IMR-90 (cell line): ENCODE measurements at regions not wholly inside any gene's neighbourhood (a gene's known extent, or its start where the extent isn't known, plus 50 kb on each side); places are given as distances from the start of the nearest gene placed in this dataset.

Experiments
- ATAC-seq: fragments of 200-7000 bp; cut with Tn5 transposase; 2 replicates; pipeline ENCODE4 v1.9.1; 2020; ENCODE audit warnings: low read depth, mild to moderate bottlenecking, moderate library complexity
- BruUV-seq: library from RNA; stranded (reverse); fragments of 400-500 nt; replicated peaks from 2 replicates; lab custom pipeline; 2021; lab: Mats Ljungman, UMichigan
- CTCF ChIA-PET: fragments of 300-600 bp; formaldehyde crosslinking; extraction: SDS; loops from one replicate; lab custom pipeline; 2021; ENCODE audit warnings: antibody characterized with exemption; lab: Yijun Ruan, JAX
- POLR2A ChIA-PET: fragments of 300-600 bp; sonication (Branson Sonifier 250); formaldehyde crosslinking; loops from one replicate; lab custom pipeline; 2022; ENCODE audit warnings: antibody characterized with exemption; ENCODE audit not compliant: unreplicated experiment; lab: Charles Lee
- DNase-seq: peaks from one replicate; pipeline ENCODE4 v3.0.0; 2013
- H2AFZ ChIP-seq: replicated peaks from 2 replicates; pipeline ENCODE3; 2013; ENCODE audit warnings: low read length, mild to moderate bottlenecking; ENCODE audit not compliant: poor library complexity
- H2AK5ac ChIP-seq: 2 replicates; pipeline ENCODE4 v1.6.1; 2013; ENCODE audit warnings: low read depth, low read length, inconsistent platforms
- H2AK9ac ChIP-seq: replicated peaks from 2 replicates; pipeline ENCODE3; 2013; ENCODE audit warnings: mild to moderate bottlenecking, low read depth, low read length, moderate library complexity; ENCODE audit not compliant: poor library complexity
- H2BK120ac ChIP-seq: 2 replicates; pipeline ENCODE4 v1.6.1; 2013; ENCODE audit warnings: low read depth, low read length, inconsistent platforms
- H2BK15ac ChIP-seq: 3 replicates; pipeline ENCODE4 v1.6.1; 2013; ENCODE audit warnings: low read depth, low read length, inconsistent platforms
- H2BK20ac ChIP-seq: 2 replicates; pipeline ENCODE4 v1.6.1; 2013; ENCODE audit warnings: low read depth, mild to moderate bottlenecking, inconsistent platforms, low read length, moderate library complexity
- H2BK5ac ChIP-seq: 2 replicates; pipeline ENCODE4 v1.6.1; 2013; ENCODE audit warnings: mild to moderate bottlenecking, low read depth, low read length, inconsistent platforms; ENCODE audit not compliant: poor library complexity, severe bottlenecking
- H3K14ac ChIP-seq: replicated peaks from 2 replicates; pipeline ENCODE4 v1.6.1; 2013; ENCODE audit warnings: low read depth, low read length, inconsistent platforms
- H3K18ac ChIP-seq: 2 replicates; pipeline ENCODE4 v1.6.1; 2013; ENCODE audit warnings: low read depth, low read length, control low read depth
- H3K23ac ChIP-seq: 2 replicates; pipeline ENCODE4 v1.6.1; 2013; ENCODE audit warnings: low read depth, low read length, inconsistent platforms
- H3K27ac ChIP-seq: 2 replicates; pipeline ENCODE4 v1.5.1; 2013; ENCODE audit warnings: mild to moderate bottlenecking, control low read depth, low read length; ENCODE audit not compliant: insufficient read depth
- H3K27me3 ChIP-seq: 2 replicates; pipeline ENCODE4 v1.6.1; 2013; ENCODE audit warnings: low read length; ENCODE audit not compliant: control insufficient read depth, insufficient read depth
- H3K36me3 ChIP-seq: 2 replicates; pipeline ENCODE4 v1.6.1; 2013; ENCODE audit warnings: low read length, mixed read lengths; ENCODE audit not compliant: control insufficient read depth, insufficient read depth
- H3K4ac ChIP-seq: 2 replicates; pipeline ENCODE4 v1.6.1; 2013; ENCODE audit warnings: low read depth, low read length, inconsistent platforms
- H3K4me1 ChIP-seq: 2 replicates; pipeline ENCODE4 v1.6.1; 2013; ENCODE audit warnings: low read length, mixed read lengths; ENCODE audit not compliant: control insufficient read depth, insufficient read depth
- H3K4me2 ChIP-seq: 2 replicates; pipeline ENCODE4 v1.6.1; 2013; ENCODE audit warnings: low read depth, mild to moderate bottlenecking, control low read depth, low read length, moderate library complexity
- H3K4me3 ChIP-seq: 2 replicates; pipeline ENCODE4 v1.5.1; 2013; ENCODE audit warnings: low read depth, mild to moderate bottlenecking, control low read depth, low read length, moderate library complexity; ENCODE audit not compliant: insufficient read depth
- H3K56ac ChIP-seq: 2 replicates; pipeline ENCODE4 v1.6.1; 2013; ENCODE audit warnings: low read length, inconsistent platforms; ENCODE audit not compliant: insufficient read depth; ENCODE audit errors: extremely low read depth
- H3K79me1 ChIP-seq, 2 experiments: 2 replicates each; pipeline ENCODE4 v1.6.1; 2013; ENCODE audit warnings: low read length in 2 of 2, inconsistent platforms in 1 of 2, low read depth in 1 of 2
- H3K9ac ChIP-seq: 2 replicates; pipeline ENCODE4 v1.6.1; 2013; ENCODE audit warnings: low read depth, low read length, control low read depth
- H3K9me1 ChIP-seq: 2 replicates; pipeline ENCODE4 v1.6.1; 2013; ENCODE audit warnings: low read length, inconsistent platforms; ENCODE audit not compliant: insufficient read depth
- H3K9me3 ChIP-seq: 2 replicates; pipeline ENCODE4 v1.6.1; 2013; ENCODE audit warnings: low read length; ENCODE audit not compliant: control insufficient read depth, insufficient read depth
- H4K20me1 ChIP-seq: 2 replicates; pipeline ENCODE4 v1.6.1; 2013; ENCODE audit warnings: low read length, inconsistent platforms; ENCODE audit not compliant: insufficient read depth
- H4K5ac ChIP-seq: 2 replicates; pipeline ENCODE4 v1.6.1; 2013; ENCODE audit warnings: mild to moderate bottlenecking, low read depth, low read length, control low read depth
- H4K8ac ChIP-seq, 2 experiments: 2 replicates each; pipeline ENCODE4 v1.6.1; 2013; ENCODE audit warnings: low read depth in 2 of 2, low read length in 2 of 2, control low read depth in 1 of 2, inconsistent platforms in 1 of 2
- H4K91ac ChIP-seq: 2 replicates; pipeline ENCODE4 v1.6.1; 2013; ENCODE audit warnings: low read depth, low read length, inconsistent platforms; ENCODE audit not compliant: insufficient read depth
- FOS ChIP-seq: fragments of 150-350 bp; IDR thresholded peaks from 2 replicates; pipeline ENCODE4 v1.6.1; 2016; ENCODE audit warnings: low read depth, low read length
- MAFK ChIP-seq: IDR thresholded peaks from 2 replicates; pipeline ENCODE4 v1.6.1; 2012; ENCODE audit warnings: low read depth, low read length, improper control_type of control experiment
- MAZ ChIP-seq: IDR thresholded peaks from 2 replicates; pipeline ENCODE4 v1.6.1; 2012; ENCODE audit warnings: low read depth, mild to moderate bottlenecking, low read length, improper control_type of control experiment, moderate library complexity, borderline replicate concordance
- MXI1 ChIP-seq: IDR thresholded peaks from 2 replicates; pipeline ENCODE4 v1.6.1; 2012; ENCODE audit warnings: low read depth, mild to moderate bottlenecking, low read length, moderate library complexity, borderline replicate concordance
- NFE2L2 ChIP-seq: fragments of 150-350 bp; IDR thresholded peaks from 2 replicates; pipeline ENCODE4 v1.6.1; 2016; ENCODE audit warnings: low read depth, mild to moderate bottlenecking, low read length
- POLR2A ChIP-seq: IDR thresholded peaks from 2 replicates; pipeline ENCODE4 v1.6.1; 2012; ENCODE audit warnings: mild to moderate bottlenecking, low read depth, low read length
- RFX5 ChIP-seq: IDR thresholded peaks from 2 replicates; pipeline ENCODE4 v1.8.0; 2012; ENCODE audit warnings: low read depth, mild to moderate bottlenecking, low read length, moderate library complexity
- SMC3 ChIP-seq: fragments of 150-350 bp; IDR thresholded peaks from 2 replicates; pipeline ENCODE4 v1.6.1; 2016; ENCODE audit warnings: low read depth, mild to moderate bottlenecking, antibody characterized with exemption, low read length, moderate library complexity
- WGBS, 2 experiments: methylation state at CpG; one replicate each; pipeline versions ENCODE4 v1.1.5 to v1.1.7; 2013; ENCODE audit warnings: missing lambda C conversion rate in 2 of 2; ENCODE audit not compliant: insufficient read length in 1 of 2; ENCODE audit errors: extremely low coverage in 2 of 2; 5-methylcytosine and 5-hydroxymethylcytosine counted together
- dilution Hi-C: fragments of 300-500 bp; cut with HindIII; formaldehyde crosslinking; loops from one replicate; pipeline ENCODE4 v1.14.3; 2018; ENCODE audit warnings: low sequenced_read_pairs; ENCODE audit not compliant: unreplicated experiment
- in situ Hi-C: fragments of 300-500 bp; cut with MboI; formaldehyde crosslinking; loops from 3 replicates; pipeline ENCODE4 v1.14.3; 2019; ENCODE audit warnings: low sequenced_read_pairs, inconsistent platforms, mixed read lengths
- intact Hi-C: fragments of 100-400 bp; cut with micrococcal nuclease; formaldehyde crosslinking; loops from 2 replicates; pipeline ENCODE4 v1.10.0; 2022
- TF ChIP-seq, protein P1 (sequence below): conservative IDR thresholded peaks from 2 replicates; pipeline ENCODE4 v1.5.1; 2012; ENCODE audit warnings: mild to moderate bottlenecking, low read depth, low read length, improper control_type of control experiment

GRCh38 chr9:13876741-13877140 lies 437.2 kb downstream of the NFIB start:
- WGBS, 2 experiments: no CpG with 5 or more reads among the region's 1 CpG
- Histone ChIP-seq H4K5ac (no peak overlapping the region), H3K79me1 (no peaks in the 10 kb centered on the region), H2BK120ac (no peak overlapping the region), H2AK5ac (no peak overlapping the region), H3K27ac (no peak overlapping the region), H4K20me1 (no peaks in the 10 kb centered on the region), H3K4me2 (no peak overlapping the region), H3K4me1 (no peaks in the 10 kb centered on the region), H3K27me3 (no peaks in the 10 kb centered on the region), H2AK9ac (no peak overlapping the region), H3K9me1 (no peaks in the 10 kb centered on the region), H2BK20ac (no peak overlapping the region), H2AFZ (no peak overlapping the region), H3K56ac (no peak overlapping the region), H3K36me3 (no peaks in the 10 kb centered on the region), H3K18ac (no peak overlapping the region), H2BK15ac (no peak overlapping the region), H3K9ac (no peak overlapping the region), H4K8ac (no peak overlapping the region), H3K9me3 (no peaks in the 10 kb centered on the region; the same call in 1 of the 2 replicates), H4K91ac (no peak overlapping the region), H3K4me3 (no peak overlapping the region), H3K4ac (no peak overlapping the region), H2BK5ac (no peak overlapping the region), H3K14ac (no peak overlapping the region), H3K23ac (no peak overlapping the region)
- intact Hi-C loops: no loop called here
- BruUV-seq: no TSS peak
- ChIA-PET POLR2A (no interaction called here), CTCF (no interaction called here)
- dilution Hi-C loops: no loop called here
- TF ChIP-seq NFE2L2 (no peak), MXI1 (no peak), RFX5 (no peak), SMC3 (no peak), MAFK (no peak), FOS (no peak), MAZ (no peak), POLR2A (no peak)
- TF ChIP-seq, protein P1, sequence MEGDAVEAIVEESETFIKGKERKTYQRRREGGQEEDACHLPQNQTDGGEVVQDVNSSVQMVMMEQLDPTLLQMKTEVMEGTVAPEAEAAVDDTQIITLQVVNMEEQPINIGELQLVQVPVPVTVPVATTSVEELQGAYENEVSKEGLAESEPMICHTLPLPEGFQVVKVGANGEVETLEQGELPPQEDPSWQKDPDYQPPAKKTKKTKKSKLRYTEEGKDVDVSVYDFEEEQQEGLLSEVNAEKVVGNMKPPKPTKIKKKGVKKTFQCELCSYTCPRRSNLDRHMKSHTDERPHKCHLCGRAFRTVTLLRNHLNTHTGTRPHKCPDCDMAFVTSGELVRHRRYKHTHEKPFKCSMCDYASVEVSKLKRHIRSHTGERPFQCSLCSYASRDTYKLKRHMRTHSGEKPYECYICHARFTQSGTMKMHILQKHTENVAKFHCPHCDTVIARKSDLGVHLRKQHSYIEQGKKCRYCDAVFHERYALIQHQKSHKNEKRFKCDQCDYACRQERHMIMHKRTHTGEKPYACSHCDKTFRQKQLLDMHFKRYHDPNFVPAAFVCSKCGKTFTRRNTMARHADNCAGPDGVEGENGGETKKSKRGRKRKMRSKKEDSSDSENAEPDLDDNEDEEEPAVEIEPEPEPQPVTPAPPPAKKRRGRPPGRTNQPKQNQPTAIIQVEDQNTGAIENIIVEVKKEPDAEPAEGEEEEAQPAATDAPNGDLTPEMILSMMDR: no peak
- in situ Hi-C loops: no loop called here
- no peak for ATAC-seq
- no peak for DNase-seq
